ENCODE measurements at regions not wholly inside any gene's neighbourhood (a gene's known extent, or its start where the extent isn't known, plus 50 kb on each side); places are given as distances from the start of the nearest gene placed in this dataset.
"Not testable (repeated sequence)": the region's sequence is repeated elsewhere in the genome, so short reads cannot be mapped to it uniquely, and the experiment has no call there.

DNA sequence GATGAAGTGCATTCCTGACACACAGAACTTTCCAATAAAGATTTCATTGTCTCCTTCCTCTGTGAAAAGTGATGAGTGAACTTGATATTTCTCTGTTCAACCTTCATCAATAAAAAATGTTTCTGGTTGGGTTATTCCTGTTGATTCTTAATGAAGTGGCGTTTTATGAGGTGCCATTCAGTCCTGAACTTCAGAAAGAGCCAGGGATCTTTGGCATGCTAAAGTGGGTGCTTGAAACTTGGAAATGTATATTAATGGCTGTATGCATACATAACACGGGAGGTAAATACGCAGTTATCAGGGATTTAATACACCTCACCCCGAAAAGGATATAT is 151.6 kb downstream of the ACTR3B start:
- H3K9me3 Mint-ChIP-seq: no peaks in the 10 kb centered on the region
- H3K27ac Mint-ChIP-seq: no peak overlapping the region
- DNase-seq (ENCODE audit: low spot score in 2 of 2, unreplicated experiment in 2 of 2): no peak
- peaks cover 10% of the 10 kb centered on the region for H3K27me3 Mint-ChIP-seq (ENCODE audit: low read depth)
- TF ChIP-seq, protein P1, sequence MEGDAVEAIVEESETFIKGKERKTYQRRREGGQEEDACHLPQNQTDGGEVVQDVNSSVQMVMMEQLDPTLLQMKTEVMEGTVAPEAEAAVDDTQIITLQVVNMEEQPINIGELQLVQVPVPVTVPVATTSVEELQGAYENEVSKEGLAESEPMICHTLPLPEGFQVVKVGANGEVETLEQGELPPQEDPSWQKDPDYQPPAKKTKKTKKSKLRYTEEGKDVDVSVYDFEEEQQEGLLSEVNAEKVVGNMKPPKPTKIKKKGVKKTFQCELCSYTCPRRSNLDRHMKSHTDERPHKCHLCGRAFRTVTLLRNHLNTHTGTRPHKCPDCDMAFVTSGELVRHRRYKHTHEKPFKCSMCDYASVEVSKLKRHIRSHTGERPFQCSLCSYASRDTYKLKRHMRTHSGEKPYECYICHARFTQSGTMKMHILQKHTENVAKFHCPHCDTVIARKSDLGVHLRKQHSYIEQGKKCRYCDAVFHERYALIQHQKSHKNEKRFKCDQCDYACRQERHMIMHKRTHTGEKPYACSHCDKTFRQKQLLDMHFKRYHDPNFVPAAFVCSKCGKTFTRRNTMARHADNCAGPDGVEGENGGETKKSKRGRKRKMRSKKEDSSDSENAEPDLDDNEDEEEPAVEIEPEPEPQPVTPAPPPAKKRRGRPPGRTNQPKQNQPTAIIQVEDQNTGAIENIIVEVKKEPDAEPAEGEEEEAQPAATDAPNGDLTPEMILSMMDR (IDR thresholded peaks at IDR 0.05; ENCODE audit: unreplicated experiment): no peak
- H3K4me1 Mint-ChIP-seq: peaks cover 26% of the 10 kb centered on the region
- no peak overlapping the region for H3K4me3 Mint-ChIP-seq
- H3K36me3 Mint-ChIP-seq: no peaks in the 10 kb centered on the region

DNA sequence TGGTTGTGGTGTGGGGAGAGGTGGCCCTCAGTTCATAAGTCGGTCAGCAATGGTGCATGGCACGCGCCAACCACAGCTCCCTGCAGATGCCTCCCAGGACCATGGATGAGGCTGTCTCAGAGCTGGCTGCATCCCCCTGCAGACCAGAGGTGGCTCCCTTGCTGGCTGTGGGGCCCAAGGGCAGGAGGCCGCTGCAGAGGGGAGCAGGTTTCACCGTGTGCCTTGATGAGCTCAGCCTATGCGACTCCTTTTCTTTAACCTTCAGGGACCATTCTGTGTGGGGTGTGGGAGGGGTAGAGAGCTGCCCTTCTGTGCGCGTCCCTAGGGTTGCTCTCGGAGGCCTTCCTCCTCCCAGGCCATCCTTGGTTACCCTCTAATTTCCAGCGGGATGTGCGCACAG is 152.4 kb downstream of the ACTR3B start:
- Mint-ChIP-seq H3K27me3 (ENCODE audit: low read depth) (peaks cover 10% of the 10 kb centered on the region), H3K27ac (no peak overlapping the region), H3K36me3 (no peaks in the 10 kb centered on the region), H3K4me3 (no peak overlapping the region), H3K9me3 (no peaks in the 10 kb centered on the region), H3K4me1 (peaks cover 26% of the 10 kb centered on the region)
- no peak for DNase-seq (ENCODE audit: low spot score in 2 of 2, unreplicated experiment in 2 of 2)
- TF ChIP-seq, protein P1 (IDR thresholded peaks at IDR 0.05; ENCODE audit: unreplicated experiment): no peak

DNA sequence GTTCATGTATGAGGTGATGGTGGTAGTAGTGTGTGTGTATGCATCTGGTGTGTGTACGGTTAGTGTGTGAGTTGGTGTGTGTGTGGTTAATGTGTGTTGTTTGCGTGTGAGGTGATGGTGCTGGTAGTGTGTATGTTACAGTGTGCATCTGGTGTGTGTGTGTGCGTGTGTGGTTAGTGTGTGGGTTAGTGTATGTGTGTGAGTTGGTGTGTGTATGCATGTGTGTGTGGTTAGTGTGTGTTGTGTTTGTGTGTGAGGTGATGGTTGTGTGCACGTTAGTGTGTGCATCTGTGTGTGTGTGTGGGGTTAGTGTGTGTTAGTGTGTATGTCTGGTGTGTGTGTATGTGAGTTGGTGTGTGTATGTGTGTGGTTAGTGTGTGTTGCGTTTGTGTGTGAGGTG is 153.0 kb downstream of the ACTR3B start:
- DNase-seq (ENCODE audit: low spot score in 2 of 2, unreplicated experiment in 2 of 2): no peak
- Mint-ChIP-seq H3K4me1 (peaks cover 26% of the 10 kb centered on the region), H3K27me3 (ENCODE audit: low read depth) (peaks cover 8% of the 10 kb centered on the region), H3K4me3 (no peak overlapping the region), H3K36me3 (no peaks in the 10 kb centered on the region), H3K9me3 (no peaks in the 10 kb centered on the region), H3K27ac (no peak overlapping the region)
- TF ChIP-seq, protein P1 (IDR thresholded peaks at IDR 0.05; ENCODE audit: unreplicated experiment): no peak

DNA sequence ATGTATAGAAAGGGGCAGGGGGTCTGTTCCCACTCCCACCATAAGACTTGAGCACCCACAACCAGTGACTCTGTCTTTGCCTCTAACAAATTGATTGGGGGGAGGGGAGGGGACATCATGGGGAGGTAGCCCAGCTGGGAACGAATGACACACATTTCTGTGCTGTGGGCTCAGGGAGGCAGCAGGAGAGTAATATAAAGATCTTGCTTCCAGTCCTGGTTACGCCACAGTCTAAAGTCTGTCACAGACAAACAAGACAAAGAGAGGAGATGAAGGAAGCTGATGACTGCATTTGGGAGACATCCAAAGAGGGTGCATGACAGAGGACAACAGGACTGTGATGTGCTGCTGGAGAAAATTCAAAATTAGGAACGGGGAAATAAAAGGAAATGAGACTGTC is 153.9 kb downstream of the ACTR3B start:
- H3K27ac Mint-ChIP-seq: no peak overlapping the region
- peaks cover 26% of the 10 kb centered on the region for H3K4me1 Mint-ChIP-seq
- no peak overlapping the region for H3K4me3 Mint-ChIP-seq
- H3K36me3 Mint-ChIP-seq: no peaks in the 10 kb centered on the region
- DNase-seq (ENCODE audit: low spot score in 2 of 2, unreplicated experiment in 2 of 2): no peak
- peaks cover 2% of the 10 kb centered on the region for H3K27me3 Mint-ChIP-seq (ENCODE audit: low read depth)
- H3K9me3 Mint-ChIP-seq: peaks cover 7% of the 10 kb centered on the region
- TF ChIP-seq, protein P1 (IDR thresholded peaks at IDR 0.05; ENCODE audit: unreplicated experiment): no peak

DNA sequence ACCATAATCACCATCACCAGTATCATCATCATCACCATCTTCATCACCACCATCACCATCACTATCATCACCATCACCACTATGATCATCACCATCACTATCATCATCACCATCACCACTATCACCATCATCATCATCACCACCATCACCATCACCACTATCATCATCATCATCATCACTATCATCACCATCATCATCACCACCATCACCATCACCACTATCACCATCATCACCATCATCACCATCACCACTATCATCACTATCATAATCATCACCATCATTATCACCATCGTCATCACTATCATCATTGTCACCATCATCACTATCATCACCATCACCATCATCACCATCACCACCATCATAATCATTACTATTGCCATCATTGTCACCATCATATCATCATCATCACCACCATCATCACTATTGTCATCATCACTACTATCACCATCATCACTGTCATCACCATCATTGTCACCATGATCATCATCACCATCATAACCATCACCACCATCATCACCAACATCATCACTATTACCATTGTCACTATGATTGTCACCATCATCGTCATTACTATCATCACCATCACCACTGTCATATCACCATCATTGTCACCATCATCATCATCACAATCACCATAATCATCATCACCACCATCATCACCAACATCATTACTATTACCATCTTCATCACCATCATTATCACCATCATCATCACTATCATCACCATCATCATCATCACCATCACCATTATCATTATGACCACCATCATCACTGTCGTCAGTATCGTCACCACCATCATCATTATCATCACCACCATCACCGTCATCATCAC is 154.7 kb downstream of the ACTR3B start:
- no peak overlapping the region for H3K27ac Mint-ChIP-seq
- no peak overlapping the region for H3K4me3 Mint-ChIP-seq
- TF ChIP-seq, protein P1 (IDR thresholded peaks at IDR 0.05; ENCODE audit: unreplicated experiment): no peak

DNA sequence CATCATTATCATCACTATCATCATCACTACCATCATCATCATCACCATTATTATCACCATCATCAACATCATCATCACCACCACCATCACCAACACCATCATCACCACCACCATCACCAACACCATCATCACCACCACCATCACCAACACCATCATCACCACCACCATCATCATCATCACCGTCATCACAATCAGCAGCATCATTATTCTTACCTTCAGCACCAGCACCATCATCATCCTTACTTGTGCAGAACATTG is 155.2 kb downstream of the ACTR3B start:
- H3K36me3 Mint-ChIP-seq; H3K4me3 Mint-ChIP-seq; H3K27me3 Mint-ChIP-seq (ENCODE audit: low read depth); DNase-seq (ENCODE audit: low spot score in 2 of 2, unreplicated experiment in 2 of 2); H3K27ac Mint-ChIP-seq; H3K9me3 Mint-ChIP-seq: not testable (repeated sequence)
- peaks cover 17% of the 10 kb centered on the region for H3K4me1 Mint-ChIP-seq

More for the DNA sequence above, 154.7 kb downstream of the ACTR3B start:
- Mint-ChIP-seq H3K27me3 (ENCODE audit: low read depth) (no peaks in the 10 kb centered on the region), H3K4me1 (peaks cover 22% of the 10 kb centered on the region), H3K36me3 (no peaks in the 10 kb centered on the region), H3K9me3 (peaks cover 7% of the 10 kb centered on the region)
- DNase-seq (ENCODE audit: low spot score in 2 of 2, unreplicated experiment in 2 of 2): no peak

All from mesothelial cell of epicardium (in vitro differentiated cells).